SKM-1 (cell line): ENCODE measurements at regions not wholly inside any gene's neighbourhood (a gene's known extent, or its start where the extent isn't known, plus 50 kb on each side); places are given as distances from the start of the nearest gene placed in this dataset.
"Not testable (repeated sequence)": the region's sequence is repeated elsewhere in the genome, so short reads cannot be mapped to it uniquely, and the experiment has no call there.

Experiments
- DNase-seq: peaks from one replicate; lab custom pipeline; 2025; ENCODE audit not compliant: unreplicated experiment; lab: John Stamatoyannopoulos, UW

GRCh38 chr16:63890081-63890480, 1231.8 kb downstream of the CDH11 start:
- no peak for DNase-seq

- no peak for DNase-seq
Observed at GRCh38 chr16:63883091-63883490, 1238.8 kb downstream of the CDH11 start.

GRCh38 chr16:63882576-63882975, 1239.3 kb downstream of the CDH11 start:
- no peak for DNase-seq

GRCh38 chr16:63880948-63881347, 1240.9 kb downstream of the CDH11 start:
- no peak for DNase-seq

- no peak for DNase-seq
Observed at GRCh38 chr16:63877401-63877800, 1244.5 kb downstream of the CDH11 start.

- DNase-seq = peak; percentile 1
Observed at GRCh38 chr16:63876103-63876502, 1245.8 kb downstream of the CDH11 start.

- DNase-seq = not testable (repeated sequence)
Observed at GRCh38 chr16:63860700-63861099, 1261.2 kb downstream of the CDH11 start.

GRCh38 chr16:63856537-63856936, 1265.3 kb downstream of the CDH11 start:
- DNase-seq = no peak

GRCh38 chr16:63850979-63851378, 1270.9 kb downstream of the CDH11 start:
- DNase-seq = no peak

GRCh38 chr16:63841271-63841670, 1280.6 kb downstream of the CDH11 start:
- no peak for DNase-seq

- no peak for DNase-seq
Observed at GRCh38 chr16:63830061-63830460, 1291.8 kb downstream of the CDH11 start.

- DNase-seq = no peak
Observed at GRCh38 chr16:63822818-63823217, 1299.0 kb downstream of the CDH11 start.

GRCh38 chr16:63816276-63816675, 1305.6 kb downstream of the CDH11 start:
- no peak for DNase-seq

GRCh38 chr16:63813862-63814261, 1308.0 kb downstream of the CDH11 start:
- DNase-seq = no peak

- DNase-seq = no peak
Observed at GRCh38 chr16:63808730-63809129, 1313.1 kb downstream of the CDH11 start.

GRCh38 chr16:63806794-63807506, 1314.9 kb downstream of the CDH11 start:
- DNase-seq = no peak

GRCh38 chr16:63804126-63804525, 1317.7 kb downstream of the CDH11 start:
- DNase-seq = no peak

GRCh38 chr16:63789603-63790002, 1332.3 kb downstream of the CDH11 start:
- DNase-seq = no peak

- no peak for DNase-seq
Observed at GRCh38 chr16:63787014-63787413, 1334.8 kb downstream of the CDH11 start.

- no peak for DNase-seq
Observed at GRCh38 chr16:63785170-63785569, 1336.7 kb downstream of the CDH11 start.

GRCh38 chr16:63776437-63776836, 1345.4 kb downstream of the CDH11 start:
- DNase-seq = no peak

GRCh38 chr16:63776034-63776433, 1345.8 kb downstream of the CDH11 start:
- DNase-seq = no peak

GRCh38 chr16:63774302-63774701, 1347.6 kb downstream of the CDH11 start:
- no peak for DNase-seq
